GM12878 (cell line): ENCODE measurements at regions not wholly inside any gene's neighbourhood (a gene's known extent, or its start where the extent isn't known, plus 50 kb on each side); places are given as distances from the start of the nearest gene placed in this dataset.

Experiments
- ATAC-seq: fragments of 200-7000 bp; cut with Tn5 transposase; 3 replicates; pipeline ENCODE4 v1.9.1; 2020; ENCODE audit warnings: mild to moderate bottlenecking, moderate library complexity
- BruUV-seq: library from RNA; stranded (reverse); fragments of 400-500 nt; replicated peaks from 2 replicates; lab custom pipeline; 2021; lab: Mats Ljungman, UMichigan
- CTCF ChIA-PET: fragments of 300-600 bp; sonication (Branson Sonifier 250); formaldehyde crosslinking; extraction: SDS; loops from one replicate; lab custom pipeline; 2021; ENCODE audit warnings: inconsistent platforms; lab: Yijun Ruan, JAX
- POLR2A ChIA-PET: fragments of 350-600 bp; formaldehyde crosslinking; extraction: SDS; loops from one replicate; lab custom pipeline; 2021; ENCODE audit warnings: inconsistent platforms; lab: Charles Lee
- RAD21 ChIA-PET: fragments of 300-600 bp; sonication (Branson Sonifier 250); formaldehyde crosslinking; loops from one replicate; lab custom pipeline; 2023; ENCODE audit warnings: antibody characterized with exemption; ENCODE audit not compliant: unreplicated experiment; lab: Charles Lee
- SMC1A ChIA-PET: fragments of 300-600 bp; sonication (Branson Sonifier 250); formaldehyde crosslinking; loops from one replicate; lab custom pipeline; 2023; ENCODE audit not compliant: unreplicated experiment, uncharacterized antibody; lab: Charles Lee
- DNase-seq: peaks from one replicate; pipeline ENCODE4 v3.0.0-alpha.2; 2011; ENCODE audit warnings: low read depth, low spot score
- FAIRE-seq: peaks from 3 replicates; lab custom pipeline; 2011; peaks lifted over from hg19 to GRCh38; lab: Jason Lieb, UNC
- H2AFZ ChIP-seq: 2 replicates; pipeline ENCODE4 v1.6.0; 2011; ENCODE audit warnings: low read depth, low read length, control low read depth; ENCODE audit not compliant: control insufficient read depth
- H3K27ac ChIP-seq: 2 replicates; pipeline ENCODE4 v1.5.1; 2011; ENCODE audit warnings: control low read depth; ENCODE audit not compliant: control insufficient read depth, insufficient read depth
- H3K27me3 ChIP-seq, 2 experiments: replicated peaks in 1 of 2; 2 replicates each; pipeline versions ENCODE4 v1.6.0 to v1.6.1; 2011; ENCODE audit warnings: low read length in 1 of 2; ENCODE audit not compliant: control insufficient read depth in 2 of 2, insufficient read depth in 2 of 2
- H3K36me3 ChIP-seq, 2 experiments: 2 replicates each; pipeline ENCODE4 v1.5.1; 2011; ENCODE audit warnings: low read length in 1 of 2; ENCODE audit not compliant: control insufficient read depth in 2 of 2, insufficient read depth in 2 of 2
- H3K4me1 ChIP-seq: 2 replicates; pipeline ENCODE4 v1.6.1; 2011; ENCODE audit warnings: mild to moderate bottlenecking, low read length, moderate library complexity, mixed read lengths; ENCODE audit not compliant: control insufficient read depth, insufficient read depth
- H3K4me2 ChIP-seq: 2 replicates; pipeline ENCODE4 v1.6.0; 2011; ENCODE audit warnings: control low read depth; ENCODE audit not compliant: control insufficient read depth, insufficient read depth
- H3K4me3 ChIP-seq: fragments of 200-600 bp; sonication (generic); 2 replicates; pipeline ENCODE4 v1.5.1; 2016
- H3K79me2 ChIP-seq: 2 replicates; pipeline ENCODE4 v1.6.0; 2011; ENCODE audit warnings: low read length; ENCODE audit not compliant: control insufficient read depth, insufficient read depth
- H3K9ac ChIP-seq: 2 replicates; pipeline ENCODE4 v1.8.0; 2011; ENCODE audit warnings: low read length, control low read depth, mixed read lengths; ENCODE audit not compliant: control insufficient read depth, insufficient read depth
- H3K9me3 ChIP-seq: replicated peaks from 3 replicates; pipeline ENCODE4 v1.5.1; 2011; ENCODE audit warnings: mild to moderate bottlenecking, low read length; ENCODE audit not compliant: control insufficient read depth, insufficient read depth
- H4K20me1 ChIP-seq: 2 replicates; pipeline ENCODE4 v1.6.0; 2011; ENCODE audit not compliant: control insufficient read depth, insufficient read depth
- BRCA1 ChIP-seq: IDR thresholded peaks from 2 replicates; pipeline ENCODE4 v1.6.1; 2011; ENCODE audit warnings: low read depth, low read length, improper control_type of control experiment
- CBX3 ChIP-seq: fragments of 200-600 bp; sonication (generic); IDR thresholded peaks from 2 replicates; pipeline ENCODE4 v1.6.1; 2016; ENCODE audit warnings: low read depth, borderline replicate concordance
- FOXM1 ChIP-seq: IDR thresholded peaks from 2 replicates; pipeline ENCODE4 v1.6.1; 2012; ENCODE audit warnings: low read depth, mild to moderate bottlenecking, inconsistent platforms, low read length, moderate library complexity
- GATAD2B ChIP-seq: fragments of 450-650 bp; conservative IDR thresholded peaks from 2 replicates; pipeline ENCODE4 v1.6.1; 2017; ENCODE audit warnings: low read depth, mild to moderate bottlenecking, moderate library complexity
- NFXL1 ChIP-seq: fragments of 450-650 bp; IDR thresholded peaks from 2 replicates; pipeline ENCODE4 v1.6.1; 2017; ENCODE audit warnings: antibody characterized with exemption, mild to moderate bottlenecking, borderline replicate concordance
- POLR2AphosphoS2 ChIP-seq: IDR thresholded peaks from 2 replicates; pipeline ENCODE4 v1.6.1; 2011; ENCODE audit warnings: low read depth, mild to moderate bottlenecking, low read length, improper control_type of control experiment, moderate library complexity
- SPI1 ChIP-seq: IDR thresholded peaks from 2 replicates; pipeline ENCODE4 v1.6.1; 2011; ENCODE audit warnings: low read depth, mild to moderate bottlenecking, low read length, moderate library complexity, borderline replicate concordance; ENCODE audit not compliant: insufficient read depth
- TARDBP ChIP-seq: IDR thresholded peaks from 2 replicates; pipeline ENCODE4 v1.6.1; 2016; ENCODE audit warnings: borderline replicate concordance
- USF1 ChIP-seq: IDR thresholded peaks from 2 replicates; pipeline ENCODE4 v1.6.1; 2011; ENCODE audit warnings: borderline replicate concordance, low read depth, mild to moderate bottlenecking, moderate library complexity, mixed read lengths, low read length; ENCODE audit not compliant: insufficient read depth; ENCODE audit errors: extremely low read length
- USF2 ChIP-seq: IDR thresholded peaks from 2 replicates; pipeline ENCODE4 v1.6.1; 2011; ENCODE audit warnings: low read depth, low read length, improper control_type of control experiment, borderline replicate concordance
- ZNF622 ChIP-seq: fragments of 450-650 bp; IDR thresholded peaks from 2 replicates; pipeline ENCODE4 v1.6.1; 2017; ENCODE audit warnings: mild to moderate bottlenecking, inconsistent platforms
- WGBS: methylation state at CpG from one replicate; pipeline ENCODE4 v1.1.6; 2016; ENCODE audit warnings: low lambda C conversion rate; ENCODE audit not compliant: insufficient replicate concordance, insufficient coverage; ENCODE audit errors: missing lambda C conversion rate; 5-methylcytosine and 5-hydroxymethylcytosine counted together
- in situ Hi-C: fragments of 300-500 bp; cut with MboI; formaldehyde crosslinking; loops from 9 replicates; pipeline ENCODE4 v1.14.3; 2018; ENCODE audit warnings: mixed read lengths
- intact Hi-C: fragments of 100-400 bp; cut with micrococcal nuclease; formaldehyde crosslinking; loops from one replicate; pipeline ENCODE4 v1.14.2; 2022; ENCODE audit not compliant: unreplicated experiment

DNA sequence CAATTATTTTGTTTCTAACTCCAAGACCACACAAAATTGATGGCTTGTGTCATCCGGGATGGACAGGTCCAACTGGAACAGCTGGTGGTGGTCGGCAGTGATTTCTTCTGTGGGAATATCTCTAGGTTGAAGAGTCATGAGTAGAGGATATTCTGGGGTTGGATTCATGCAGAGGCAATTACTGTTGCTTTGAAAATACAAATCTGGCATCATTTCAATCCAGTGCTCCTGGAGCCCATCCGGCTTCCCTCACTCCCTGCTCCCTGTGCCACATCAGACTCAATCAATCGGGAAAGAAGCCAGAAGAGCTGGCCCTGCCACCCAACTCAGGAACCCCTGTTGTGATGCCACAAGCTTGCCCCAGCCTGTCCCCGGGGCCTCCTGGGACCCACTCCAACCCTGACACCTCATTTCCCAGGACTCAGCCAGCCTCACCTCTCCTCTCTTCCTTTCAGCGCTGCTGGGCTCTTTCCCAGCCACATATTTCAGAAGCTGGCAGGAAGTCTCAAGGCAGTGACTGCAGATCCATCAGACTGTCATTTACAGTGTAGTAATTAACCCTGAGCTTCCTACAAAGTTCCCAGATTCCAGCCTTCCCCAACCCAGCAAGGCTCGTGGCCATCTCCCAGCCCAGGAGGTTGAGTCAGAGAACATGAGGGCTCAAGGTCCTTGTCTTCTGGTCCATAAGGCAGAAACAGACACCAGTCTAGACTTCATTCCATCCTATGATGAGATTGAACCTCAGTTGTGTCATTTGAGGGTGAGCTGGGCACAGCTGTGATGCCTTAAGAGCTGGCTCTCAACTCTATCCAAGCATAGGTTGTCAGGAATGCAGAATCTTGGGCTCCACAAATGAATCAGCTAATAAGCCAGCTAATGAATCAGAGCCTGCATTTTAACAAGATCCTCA is 114.0 kb downstream of the FAM174B start:
- DNase-seq = no peak
- WGBS = 26% methylated on average over 7 of the region's 7 CpGs

More for the DNA sequence above, 114.0 kb downstream of the FAM174B start:
- no peak overlapping the region for H3K27ac ChIP-seq
- H2AFZ ChIP-seq = no peak overlapping the region
- CTCF ChIA-PET = no interaction called here
- TF ChIP-seq POLR2AphosphoS2 (no peak), NFXL1 (no peak), BRCA1 (no peak), GATAD2B (no peak), ZNF622 (no peak), USF2 (no peak), SPI1 (no peak), USF1 (no peak), FOXM1 (no peak), TARDBP (no peak), CBX3 (no peak)
- TF ChIP-seq, all 136 proteins: peak for 0
- no TSS peak for BruUV-seq
- ATAC-seq (no peak), FAIRE-seq (no peak)
- Histone ChIP-seq H3K4me1 (no peaks in the 10 kb centered on the region), H3K79me2 (no peaks in the 10 kb centered on the region), H3K36me3 (no peaks in the 10 kb centered on the region), H3K9ac (no peak overlapping the region), H3K9me3 (no peaks in the 10 kb centered on the region), H3K4me2 (no peak overlapping the region), H3K27me3 (no peaks in the 10 kb centered on the region), H4K20me1 (no peaks in the 10 kb centered on the region), H3K4me3 (no peak overlapping the region)
- in situ Hi-C loops = no loop called here
- intact Hi-C loops = no loop called here
- ChIA-PET SMC1A (no interaction called here), POLR2A (no interaction called here), RAD21 (no interaction called here)
